Endothelial cell of umbilical vein (primary cell): ENCODE measurements at regions not wholly inside any gene's neighbourhood (a gene's known extent, or its start where the extent isn't known, plus 50 kb on each side); places are given as distances from the start of the nearest gene placed in this dataset.

Source experiments
- BruUV-seq: library from RNA; stranded (reverse); fragments of 400-500 nt; replicated peaks from 2 replicates; lab custom pipeline; 2021; lab: Mats Ljungman, UMichigan
- CTCF ChIA-PET: fragments of 300-600, 350-600 bp; sonication (Branson Sonifier 250); formaldehyde crosslinking; loops from one replicate; lab custom pipeline; 2021; ENCODE audit warnings: antibody characterized with exemption, inconsistent platforms; lab: Charles Lee
- POLR2A ChIA-PET: fragments of 300-600, 350-600 bp; sonication (Branson Sonifier 250); formaldehyde crosslinking; loops from one replicate; lab custom pipeline; 2021; ENCODE audit warnings: antibody characterized with exemption, inconsistent platforms; lab: Charles Lee
- DNase-seq: peaks from one replicate; pipeline ENCODE4 v3.0.0-alpha.2; 2011; ENCODE audit warnings: low read depth, low spot score
- FAIRE-seq: peaks from 2 replicates; lab custom pipeline; 2011; peaks lifted over from hg19 to GRCh38; lab: Jason Lieb, UNC
- H2AFZ ChIP-seq: 2 replicates; pipeline ENCODE4 v1.6.0; 2012; ENCODE audit warnings: low read depth, low read length, control low read depth, inconsistent platforms
- H3K27ac ChIP-seq: 2 replicates; pipeline ENCODE4 v1.5.1; 2011; ENCODE audit warnings: low read depth, mild to moderate bottlenecking, control low read depth, low read length, moderate library complexity; ENCODE audit not compliant: insufficient read depth
- H3K27me3 ChIP-seq, 2 experiments: 2 replicates each; pipeline versions ENCODE4 v1.6.0 to v1.6.1; 2011; ENCODE audit warnings: low read length in 2 of 2, mixed read lengths in 1 of 2; ENCODE audit not compliant: control insufficient read depth in 2 of 2, insufficient read depth in 2 of 2
- H3K36me3 ChIP-seq, 2 experiments: 2 replicates in 1 of 2; 3 replicates in 1 of 2; pipeline ENCODE4 v1.5.1; 2011; ENCODE audit warnings: low read length in 2 of 2, mild to moderate bottlenecking in 1 of 2, moderate library complexity in 1 of 2; ENCODE audit not compliant: control insufficient read depth in 2 of 2, insufficient read depth in 2 of 2; ENCODE audit errors: extremely low read depth in 1 of 2
- H3K4me1 ChIP-seq: 3 replicates; pipeline ENCODE4 v1.5.1; 2011; ENCODE audit warnings: mild to moderate bottlenecking, low read length; ENCODE audit not compliant: control insufficient read depth, insufficient read depth; ENCODE audit errors: extremely low read depth
- H3K4me2 ChIP-seq: 2 replicates; pipeline ENCODE4 v1.6.1; 2011; ENCODE audit warnings: low read length, control low read depth, mixed read lengths; ENCODE audit not compliant: insufficient read depth
- H3K4me3 ChIP-seq, 3 experiments: fragments of 200-600 bp in 1 of 3; sonication (generic), shearing (Covaris generic) in 1 of 3; replicated peaks in 1 of 3; 2 replicates each; pipeline ENCODE4 v1.5.1; 2011 to 2016; ENCODE audit warnings: control low read depth in 3 of 3, low read length in 3 of 3, mild to moderate bottlenecking in 2 of 3, inconsistent platforms in 1 of 3, low read depth in 1 of 3, moderate library complexity in 1 of 3; ENCODE audit not compliant: insufficient read depth in 1 of 3
- H3K79me2 ChIP-seq: 2 replicates; pipeline ENCODE4 v1.6.0; 2012; ENCODE audit warnings: low read length, inconsistent platforms; ENCODE audit not compliant: control insufficient read depth, insufficient read depth
- H3K9ac ChIP-seq: replicated peaks from 2 replicates; pipeline ENCODE3; 2011; ENCODE audit warnings: low read length, control low read depth; ENCODE audit not compliant: insufficient read depth; ENCODE audit errors: extremely low read depth
- H3K9me1 ChIP-seq: replicated peaks from 3 replicates; pipeline ENCODE4 v1.6.0; 2011; ENCODE audit warnings: mild to moderate bottlenecking, low read length; ENCODE audit not compliant: control insufficient read depth, insufficient read depth; ENCODE audit errors: extremely low read depth
- H3K9me3 ChIP-seq: replicated peaks from 2 replicates; pipeline ENCODE4 v1.5.1; 2012; ENCODE audit warnings: low read length, inconsistent platforms; ENCODE audit not compliant: control insufficient read depth, insufficient read depth
- H4K20me1 ChIP-seq: replicated peaks from 2 replicates; pipeline ENCODE3; 2011; ENCODE audit warnings: mild to moderate bottlenecking, low read length; ENCODE audit not compliant: control insufficient read depth, insufficient read depth; ENCODE audit errors: extremely low read depth
- EZH2 ChIP-seq: IDR thresholded peaks from 2 replicates; pipeline ENCODE4 v1.6.1; 2012; ENCODE audit warnings: borderline replicate concordance, low read depth, mild to moderate bottlenecking, moderate library complexity, low read length, inconsistent platforms; ENCODE audit not compliant: severe bottlenecking
- FOS ChIP-seq: IDR thresholded peaks from 2 replicates; pipeline ENCODE4 v1.6.1; 2011; ENCODE audit warnings: mild to moderate bottlenecking, low read length, moderate library complexity, borderline replicate concordance; ENCODE audit not compliant: insufficient read depth
- GATA2 ChIP-seq: IDR thresholded peaks from 2 replicates; pipeline ENCODE4 v1.7.0; 2011; ENCODE audit warnings: low read depth, mild to moderate bottlenecking, moderate library complexity, mixed read lengths, low read length; ENCODE audit not compliant: insufficient read length, insufficient read depth
- JUN ChIP-seq: IDR thresholded peaks from 2 replicates; pipeline ENCODE4 v1.6.1; 2011; ENCODE audit warnings: borderline replicate concordance, low read depth; ENCODE audit not compliant: insufficient read length, insufficient read depth
- MAX ChIP-seq: IDR thresholded peaks from 2 replicates; pipeline ENCODE4 v1.6.1; 2011; ENCODE audit not compliant: insufficient read depth, insufficient read length
- MYC ChIP-seq: IDR thresholded peaks from one replicate; pipeline ENCODE4 v1.6.1; 2011; ENCODE audit warnings: mild to moderate bottlenecking, low read depth, low read length
- POLR2A ChIP-seq: IDR thresholded peaks from 2 replicates; pipeline ENCODE4 v1.6.1; 2012; ENCODE audit warnings: low read depth, mild to moderate bottlenecking, control low read depth, low read length
- POLR2AphosphoS5 ChIP-seq: IDR thresholded peaks from 2 replicates; pipeline ENCODE4 v1.6.1; 2012; ENCODE audit warnings: low read depth, mild to moderate bottlenecking, control low read depth, low read length, moderate library complexity; ENCODE audit not compliant: insufficient read depth
- dilution Hi-C: fragments of 300-500 bp; cut with MboI; formaldehyde crosslinking; loops from one replicate; pipeline ENCODE4 v1.15.0; 2019; ENCODE audit warnings: low sequenced_read_pairs; ENCODE audit not compliant: extremely low pct_ligation_motif_present
- intact Hi-C: fragments of 100-400 bp; cut with micrococcal nuclease; formaldehyde crosslinking; loops from one replicate; pipeline ENCODE4 v1.10.0; 2022
- TF ChIP-seq, protein P1 (sequence below), 2 donors: IDR thresholded peaks; 1 replicate in 1 of 2; 2 replicates in 1 of 2; pipeline ENCODE4 v1.5.1; 2011; ENCODE audit warnings: low read length in 2 of 2, mild to moderate bottlenecking in 2 of 2, moderate library complexity in 2 of 2, control low read depth in 1 of 2, inconsistent platforms in 1 of 2, low read depth in 1 of 2; ENCODE audit not compliant: insufficient read depth in 1 of 2; ENCODE audit errors: extremely low read depth in 1 of 2

DNA sequence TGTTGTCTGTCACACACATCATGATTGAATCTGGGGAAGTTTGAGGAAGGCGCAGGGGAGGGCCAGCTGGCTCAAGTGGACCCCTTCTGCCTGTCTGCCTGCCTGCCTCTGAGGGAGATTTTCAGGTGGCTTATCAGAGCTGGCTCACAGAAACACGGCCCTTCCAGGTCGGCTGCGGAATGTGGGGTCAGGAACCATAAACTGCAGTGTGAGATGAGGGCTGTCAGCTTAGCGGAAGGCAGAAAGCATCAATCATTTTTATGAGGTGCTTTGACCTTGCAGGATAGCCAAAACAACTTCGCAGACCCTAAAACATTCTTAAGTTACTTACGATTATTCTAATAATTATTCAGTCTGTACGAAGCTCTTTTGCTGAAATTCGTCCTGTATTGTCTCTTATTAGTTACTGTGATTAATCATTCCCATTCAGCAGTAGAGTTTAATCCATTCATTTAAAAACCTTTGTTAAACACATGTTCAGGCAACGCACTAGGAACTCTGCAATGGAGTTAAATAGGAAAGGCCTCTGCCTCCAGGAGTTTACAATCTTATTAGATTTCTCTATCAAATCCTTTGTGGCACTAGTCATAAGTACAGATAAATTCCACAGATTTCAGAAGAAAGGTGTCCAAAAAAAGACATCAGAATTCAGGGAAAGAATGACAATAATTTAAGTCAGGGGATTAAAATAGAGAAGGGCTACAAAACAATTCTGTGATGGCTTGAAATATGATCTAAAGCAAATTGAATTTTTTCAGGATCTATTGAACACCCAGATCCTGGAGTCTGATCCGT is 371.6 kb downstream of the HRH4 start:
- Histone ChIP-seq H3K9ac (peak overlapping the region; percentile 62), H3K4me2 (peak overlapping the region; percentile 50), H3K9me3 (no peaks in the 10 kb centered on the region), H3K36me3 (no peaks in the 10 kb centered on the region), H3K4me1 (peaks cover 37% of the 10 kb centered on the region), H3K79me2 (no peaks in the 10 kb centered on the region), H3K27ac (peak overlapping the region; percentile 93), H4K20me1 (no peaks in the 10 kb centered on the region), H2AFZ (peak overlapping the region; percentile 23), H3K4me3 (no peak overlapping the region), H3K9me1 (no peaks in the 10 kb centered on the region), H3K27me3 (peaks cover 0 to 2% of the 10 kb centered on the region in 2 experiments)
- intact Hi-C loops (loop anchor here (1.0 kb wide), 6 partner anchors 18 to 686 kb away; partner anchors contain the start of gene ZNF521), dilution Hi-C loops (no loop called here)
- ChIA-PET CTCF (interaction anchor here (0.5 to 1.5 kb wide), 15 partner anchors 14 to 685 kb away, joined by 3 to 11 read pairs (median 4); no protein-coding TSS in a partner anchor), POLR2A (interaction anchor here (0.5 to 1.2 kb wide), 5 partner anchors 29 to 520 kb away, joined by 3 to 8 read pairs (median 3); partner anchors contain the start of gene ZNF521)
- TF ChIP-seq POLR2A (peak; percentile 96), MYC (no peak), MAX (no peak), JUN (no peak), EZH2 (no peak), GATA2 (peak; percentile 97), POLR2AphosphoS5 (peak; percentile 99), FOS (peak; percentile 49)
- TF ChIP-seq, protein P1, sequence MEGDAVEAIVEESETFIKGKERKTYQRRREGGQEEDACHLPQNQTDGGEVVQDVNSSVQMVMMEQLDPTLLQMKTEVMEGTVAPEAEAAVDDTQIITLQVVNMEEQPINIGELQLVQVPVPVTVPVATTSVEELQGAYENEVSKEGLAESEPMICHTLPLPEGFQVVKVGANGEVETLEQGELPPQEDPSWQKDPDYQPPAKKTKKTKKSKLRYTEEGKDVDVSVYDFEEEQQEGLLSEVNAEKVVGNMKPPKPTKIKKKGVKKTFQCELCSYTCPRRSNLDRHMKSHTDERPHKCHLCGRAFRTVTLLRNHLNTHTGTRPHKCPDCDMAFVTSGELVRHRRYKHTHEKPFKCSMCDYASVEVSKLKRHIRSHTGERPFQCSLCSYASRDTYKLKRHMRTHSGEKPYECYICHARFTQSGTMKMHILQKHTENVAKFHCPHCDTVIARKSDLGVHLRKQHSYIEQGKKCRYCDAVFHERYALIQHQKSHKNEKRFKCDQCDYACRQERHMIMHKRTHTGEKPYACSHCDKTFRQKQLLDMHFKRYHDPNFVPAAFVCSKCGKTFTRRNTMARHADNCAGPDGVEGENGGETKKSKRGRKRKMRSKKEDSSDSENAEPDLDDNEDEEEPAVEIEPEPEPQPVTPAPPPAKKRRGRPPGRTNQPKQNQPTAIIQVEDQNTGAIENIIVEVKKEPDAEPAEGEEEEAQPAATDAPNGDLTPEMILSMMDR (IDR thresholded peaks at IDR 0.05; ENCODE audit: extremely low read depth in 1 of 2, insufficient read depth in 1 of 2, low read depth in 1 of 2, low read length in 2 of 2) = no peak
- no TSS peak for BruUV-seq
- FAIRE-seq (peak; percentile 99), DNase-seq (peak; percentile 98)
